H1 (cell line): ENCODE measurements at regions not wholly inside any gene's neighbourhood (a gene's known extent, or its start where the extent isn't known, plus 50 kb on each side); places are given as distances from the start of the nearest gene placed in this dataset.

Experiments
- CEBPB ChIP-seq: IDR thresholded peaks from 2 replicates; pipeline ENCODE4 v1.6.1; 2012; ENCODE audit warnings: low read depth, low read length
- CHD7 ChIP-seq: fragments of 300-600 bp; sonication (generic); IDR thresholded peaks from 2 replicates; pipeline ENCODE4 v1.7.1; 2012; ENCODE audit warnings: low read length, moderate library complexity, mild to moderate bottlenecking, inconsistent platforms; ENCODE audit not compliant: insufficient replicate concordance
- EP300 ChIP-seq, 2 experiments: IDR thresholded peaks; 1 replicate in 1 of 2; 2 replicates in 1 of 2; pipeline ENCODE4 v1.6.1; 2011 to 2012; ENCODE audit warnings: low read depth in 2 of 2, low read length in 2 of 2, mild to moderate bottlenecking in 2 of 2, borderline replicate concordance in 1 of 2, inconsistent platforms in 1 of 2, moderate library complexity in 1 of 2
- EZH2 ChIP-seq: fragments of 200-600 bp; sonication (generic); IDR thresholded peaks from 2 replicates; pipeline ENCODE4 v1.7.1; 2012; ENCODE audit warnings: low read depth, mild to moderate bottlenecking, moderate library complexity, low read length, inconsistent platforms; ENCODE audit not compliant: severe bottlenecking
- HDAC6 ChIP-seq: IDR thresholded peaks from one replicate; pipeline ENCODE4 v1.7.1; 2012; ENCODE audit warnings: low read depth, mild to moderate bottlenecking, inconsistent platforms, low read length, moderate library complexity
- SIN3A ChIP-seq, 2 experiments: IDR thresholded peaks in 1 of 2; conservative IDR thresholded peaks in 1 of 2; 2 replicates each; pipeline ENCODE4 v1.6.1; 2011 to 2012; ENCODE audit warnings: low read length in 2 of 2, improper control_type of control experiment in 1 of 2, low read depth in 1 of 2, mild to moderate bottlenecking in 1 of 2
- SIX5 ChIP-seq: IDR thresholded peaks from 2 replicates; pipeline ENCODE4 v1.6.1; 2011; ENCODE audit warnings: mild to moderate bottlenecking, low read depth, low read length
- TAF7 ChIP-seq: optimal IDR thresholded peaks from 2 replicates; pipeline ENCODE3; 2011; ENCODE audit warnings: low read depth, mild to moderate bottlenecking, inconsistent platforms, low read length, moderate library complexity, borderline replicate concordance

- TF ChIP-seq CHD7 (no peak), CEBPB (no peak), TAF7 (no peak), HDAC6 (no peak), SIN3A (conservative IDR thresholded peaks at IDR 0.05 in 1 of 2, IDR thresholded peaks at IDR 0.05 in 1 of 2; ENCODE audit: low read depth in 1 of 2, low read length in 2 of 2) (no peak), SIX5 (no peak), EP300 (IDR thresholded peaks at IDR 0.05; ENCODE audit: borderline replicate concordance in 1 of 2, low read depth in 2 of 2, low read length in 2 of 2) (no peak), EZH2 (no peak)
These were observed 184.5 kb upstream of the CHRNA7 start (continued) for GRCh38 chr15:31845791-31846190.
